Esophagus squamous epithelium (tissue), 4 donors: ENCODE measurements at regions not wholly inside any gene's neighbourhood (a gene's known extent, or its start where the extent isn't known, plus 50 kb on each side); places are given as distances from the start of the nearest gene placed in this dataset.

Experiments
- POLR2A ChIP-seq, 4 donors: fragments of 450-650 bp; IDR thresholded peaks; one replicate each; pipeline ENCODE4 v1.6.1; 2017; ENCODE audit warnings: antibody characterized with exemption in 4 of 4, mild to moderate bottlenecking in 4 of 4, moderate library complexity in 3 of 4
- TF ChIP-seq, protein P1 (sequence below), 6 experiments: fragments of 450-650 bp in 4 of 6; fragments of 200-600 bp in 2 of 6; sonication (generic) in 2 of 6; IDR thresholded peaks; one replicate each; pipeline ENCODE4 v1.5.1; 2016 to 2019; ENCODE audit warnings: antibody characterized with exemption in 6 of 6, mild to moderate bottlenecking in 4 of 6, moderate library complexity in 4 of 6

DNA sequence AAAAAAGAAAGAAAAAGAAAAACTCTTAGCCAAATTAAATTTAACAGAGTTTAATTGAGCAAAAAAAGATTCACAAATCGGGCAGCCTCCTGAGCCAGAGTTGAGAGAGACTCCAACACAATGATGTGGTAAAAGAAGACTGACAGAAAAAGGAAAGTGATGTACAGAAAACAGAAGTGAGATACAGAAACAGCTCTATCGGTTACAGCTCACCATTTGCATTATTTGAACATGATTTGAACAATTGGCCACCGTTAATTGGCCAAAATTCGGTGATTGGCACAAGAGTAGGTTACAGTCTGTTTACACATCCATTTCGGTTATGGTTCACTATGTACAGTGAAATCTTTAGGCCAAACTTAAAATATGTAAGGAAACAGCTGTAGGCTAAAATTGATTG is 117.7 kb downstream of the SPTSSA start:
- TF ChIP-seq POLR2A (IDR thresholded peaks at IDR 0.05): no peak
- TF ChIP-seq, protein P1, sequence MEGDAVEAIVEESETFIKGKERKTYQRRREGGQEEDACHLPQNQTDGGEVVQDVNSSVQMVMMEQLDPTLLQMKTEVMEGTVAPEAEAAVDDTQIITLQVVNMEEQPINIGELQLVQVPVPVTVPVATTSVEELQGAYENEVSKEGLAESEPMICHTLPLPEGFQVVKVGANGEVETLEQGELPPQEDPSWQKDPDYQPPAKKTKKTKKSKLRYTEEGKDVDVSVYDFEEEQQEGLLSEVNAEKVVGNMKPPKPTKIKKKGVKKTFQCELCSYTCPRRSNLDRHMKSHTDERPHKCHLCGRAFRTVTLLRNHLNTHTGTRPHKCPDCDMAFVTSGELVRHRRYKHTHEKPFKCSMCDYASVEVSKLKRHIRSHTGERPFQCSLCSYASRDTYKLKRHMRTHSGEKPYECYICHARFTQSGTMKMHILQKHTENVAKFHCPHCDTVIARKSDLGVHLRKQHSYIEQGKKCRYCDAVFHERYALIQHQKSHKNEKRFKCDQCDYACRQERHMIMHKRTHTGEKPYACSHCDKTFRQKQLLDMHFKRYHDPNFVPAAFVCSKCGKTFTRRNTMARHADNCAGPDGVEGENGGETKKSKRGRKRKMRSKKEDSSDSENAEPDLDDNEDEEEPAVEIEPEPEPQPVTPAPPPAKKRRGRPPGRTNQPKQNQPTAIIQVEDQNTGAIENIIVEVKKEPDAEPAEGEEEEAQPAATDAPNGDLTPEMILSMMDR (IDR thresholded peaks at IDR 0.05): no peak
